ENCODE measurements at regions not wholly inside any gene's neighbourhood (a gene's known extent, or its start where the extent isn't known, plus 50 kb on each side); places are given as distances from the start of the nearest gene placed in this dataset.

- TF ChIP-seq, protein P1, sequence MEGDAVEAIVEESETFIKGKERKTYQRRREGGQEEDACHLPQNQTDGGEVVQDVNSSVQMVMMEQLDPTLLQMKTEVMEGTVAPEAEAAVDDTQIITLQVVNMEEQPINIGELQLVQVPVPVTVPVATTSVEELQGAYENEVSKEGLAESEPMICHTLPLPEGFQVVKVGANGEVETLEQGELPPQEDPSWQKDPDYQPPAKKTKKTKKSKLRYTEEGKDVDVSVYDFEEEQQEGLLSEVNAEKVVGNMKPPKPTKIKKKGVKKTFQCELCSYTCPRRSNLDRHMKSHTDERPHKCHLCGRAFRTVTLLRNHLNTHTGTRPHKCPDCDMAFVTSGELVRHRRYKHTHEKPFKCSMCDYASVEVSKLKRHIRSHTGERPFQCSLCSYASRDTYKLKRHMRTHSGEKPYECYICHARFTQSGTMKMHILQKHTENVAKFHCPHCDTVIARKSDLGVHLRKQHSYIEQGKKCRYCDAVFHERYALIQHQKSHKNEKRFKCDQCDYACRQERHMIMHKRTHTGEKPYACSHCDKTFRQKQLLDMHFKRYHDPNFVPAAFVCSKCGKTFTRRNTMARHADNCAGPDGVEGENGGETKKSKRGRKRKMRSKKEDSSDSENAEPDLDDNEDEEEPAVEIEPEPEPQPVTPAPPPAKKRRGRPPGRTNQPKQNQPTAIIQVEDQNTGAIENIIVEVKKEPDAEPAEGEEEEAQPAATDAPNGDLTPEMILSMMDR (IDR thresholded peaks at IDR 0.05; ENCODE audit: insufficient read depth, low read depth, low read length), result no peak
- no peak for DNase-seq (ENCODE audit: low read depth)
- no peak overlapping the region for H3K4me3 ChIP-seq (ENCODE audit: low read depth, low read length)
Measured at GRCh38 chr2:129074298-129074920, 755.7 kb upstream of the HS6ST1 start.

DNA sequence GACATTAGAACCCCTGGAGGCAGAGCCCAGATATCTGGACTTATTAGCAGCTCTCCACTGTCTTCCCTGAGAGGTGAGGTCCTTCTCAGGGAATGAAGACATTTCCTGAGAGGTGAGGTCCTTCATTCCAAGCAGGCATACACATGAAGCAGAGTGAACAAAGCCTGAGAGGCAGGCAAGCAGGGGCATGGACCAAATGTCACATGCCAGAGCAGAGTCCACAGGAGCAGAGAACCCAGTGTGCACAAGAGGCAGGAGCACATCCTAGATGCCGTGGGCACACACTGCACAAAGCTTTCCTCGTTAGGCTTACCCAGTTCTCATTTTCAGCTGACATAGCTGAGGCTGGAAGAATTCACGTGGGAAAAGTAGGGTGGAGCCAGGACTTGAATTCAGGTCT lies 759.9 kb upstream of the HS6ST1 start:
- TF ChIP-seq, protein P1 (IDR thresholded peaks at IDR 0.05; ENCODE audit: insufficient read depth, low read depth, low read length), result no peak
- DNase-seq (ENCODE audit: low read depth), result no peak
- no peak overlapping the region for H3K4me3 ChIP-seq (ENCODE audit: low read depth, low read length)

DNA sequence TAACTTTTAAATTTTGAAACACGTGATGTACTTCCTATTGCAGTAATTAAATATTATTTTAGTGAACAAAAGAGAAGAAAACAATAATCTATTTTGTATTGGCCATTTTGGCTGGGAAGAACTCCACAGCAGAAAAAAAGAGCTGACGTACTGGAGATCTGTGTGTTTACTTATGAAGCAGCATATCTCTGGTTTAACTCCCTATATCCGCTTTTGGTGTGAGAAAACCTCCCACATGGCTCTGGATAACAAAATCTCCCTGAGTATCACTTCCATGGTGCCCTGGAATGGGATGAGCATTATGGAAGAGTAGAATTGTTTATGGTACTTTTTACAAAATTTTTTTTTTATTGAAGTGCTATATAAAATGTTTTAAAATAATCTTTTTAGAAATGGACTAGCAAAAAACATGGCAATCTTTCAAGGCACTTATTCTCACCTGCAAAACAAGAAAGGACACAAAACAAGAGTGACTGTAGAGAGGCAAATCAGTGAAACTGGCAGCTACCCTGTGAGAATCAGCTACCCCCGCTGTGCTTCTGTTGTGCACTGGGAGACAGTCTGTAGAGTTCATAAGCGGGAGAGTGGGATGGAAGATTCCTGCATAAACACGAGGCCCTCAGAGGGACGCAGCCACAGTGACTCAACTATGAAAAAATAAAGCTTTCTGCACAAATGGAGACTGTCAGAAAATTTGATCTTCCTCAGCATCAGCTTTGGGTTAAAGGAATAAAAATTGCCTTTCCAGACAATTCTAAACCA lies 762.2 kb upstream of the HS6ST1 start:
- TF ChIP-seq, protein P1 (IDR thresholded peaks at IDR 0.05; ENCODE audit: insufficient read depth, low read depth, low read length), result no peak
- no peak overlapping the region for H3K4me3 ChIP-seq (ENCODE audit: low read depth, low read length)
- DNase-seq (ENCODE audit: low read depth), result no peak

DNA sequence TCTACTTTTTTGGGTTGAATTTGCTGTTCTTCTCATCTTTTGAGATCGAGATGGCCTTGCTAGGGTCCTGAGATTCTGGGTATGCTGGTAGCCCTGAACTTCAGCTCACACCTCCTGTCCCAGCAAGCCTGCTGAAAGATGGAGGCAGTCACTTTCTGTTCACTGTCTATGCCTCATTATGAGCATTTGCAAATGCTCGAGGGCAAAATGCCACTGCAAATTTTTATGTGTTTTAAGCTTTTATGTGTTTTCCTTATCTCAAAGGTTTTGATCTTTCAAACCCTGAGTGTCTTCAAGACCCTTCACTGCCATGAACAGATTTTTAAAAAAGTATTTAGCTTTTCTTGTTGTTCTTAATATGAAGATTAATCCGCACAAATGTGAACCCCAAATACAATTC lies 766.7 kb upstream of the HS6ST1 start:
- TF ChIP-seq, protein P1 (IDR thresholded peaks at IDR 0.05; ENCODE audit: insufficient read depth, low read depth, low read length), result no peak
- DNase-seq (ENCODE audit: low read depth), result no peak
- H3K4me3 ChIP-seq (ENCODE audit: low read depth, low read length), result no peak overlapping the region

- TF ChIP-seq, protein P1 (IDR thresholded peaks at IDR 0.05; ENCODE audit: insufficient read depth, low read depth, low read length), result no peak
- no peak for DNase-seq (ENCODE audit: low read depth)
- no peak overlapping the region for H3K4me3 ChIP-seq (ENCODE audit: low read depth, low read length)
Measured at GRCh38 chr2:129087133-129087813, 768.6 kb upstream of the HS6ST1 start.

DNA sequence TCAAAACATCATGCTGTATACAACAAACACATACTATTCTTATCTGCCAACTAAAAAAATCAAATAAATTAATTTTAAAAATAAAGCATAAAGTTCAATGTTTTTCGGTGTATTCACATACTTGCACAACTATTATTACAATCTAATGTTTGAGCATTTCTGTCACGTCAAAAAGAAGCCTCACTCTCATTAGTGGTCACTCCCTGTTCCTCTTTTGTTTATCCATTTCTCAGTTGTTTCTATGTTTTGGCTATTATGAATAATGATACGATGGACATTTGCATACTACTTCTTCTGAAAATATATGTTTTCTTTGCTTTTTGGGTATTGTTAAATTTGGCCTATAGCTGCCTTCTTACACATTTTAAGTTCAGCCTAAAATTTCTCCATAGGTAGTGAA lies 773.0 kb upstream of the HS6ST1 start:
- no peak overlapping the region for H3K4me3 ChIP-seq (ENCODE audit: low read depth, low read length)
- no peak for DNase-seq (ENCODE audit: low read depth)
- TF ChIP-seq, protein P1 (IDR thresholded peaks at IDR 0.05; ENCODE audit: insufficient read depth, low read depth, low read length), result no peak

Data from fibroblast of villous mesenchyme (primary cell).